Brain microvascular endothelial cell (primary cell): ENCODE measurements at regions not wholly inside any gene's neighbourhood (a gene's known extent, or its start where the extent isn't known, plus 50 kb on each side); places are given as distances from the start of the nearest gene placed in this dataset.

Source experiments
- DNase-seq: peaks from one replicate; pipeline ENCODE4 v3.0.0-alpha.2; 2020
- H3K27ac ChIP-seq: fragments of 250-450 bp; sonication (Bioruptor Pico); 2 replicates; pipeline ENCODE4 v1.5.1; 2020; ENCODE audit warnings: mild to moderate bottlenecking, moderate library complexity
- H3K27me3 ChIP-seq: fragments of 250-450 bp; sonication (Bioruptor Pico); replicated peaks from 2 replicates; pipeline ENCODE4 v1.5.1; 2020; ENCODE audit warnings: mild to moderate bottlenecking
- H3K36me3 ChIP-seq: fragments of 250-450 bp; sonication (Bioruptor Pico); replicated peaks from 2 replicates; pipeline ENCODE4 v1.5.1; 2020; ENCODE audit warnings: mild to moderate bottlenecking
- H3K4me3 ChIP-seq: 2 replicates; pipeline ENCODE4 v1.5.1; 2011; ENCODE audit warnings: low read depth, mild to moderate bottlenecking, control low read depth, low read length, moderate library complexity
- in situ Hi-C: cut with HindIII; loops from 2 replicates; pipeline ENCODE4 v1.10.0; 2017; ENCODE audit warnings: low sequenced_read_pairs, low pct_ligation_motif_present
- TF ChIP-seq, protein P1 (sequence below): IDR thresholded peaks from 2 replicates; pipeline ENCODE4 v1.5.1; 2011; ENCODE audit warnings: low read depth, mild to moderate bottlenecking, moderate library complexity, low read length, control low read depth, inconsistent platforms; ENCODE audit errors: missing control alignments

DNA sequence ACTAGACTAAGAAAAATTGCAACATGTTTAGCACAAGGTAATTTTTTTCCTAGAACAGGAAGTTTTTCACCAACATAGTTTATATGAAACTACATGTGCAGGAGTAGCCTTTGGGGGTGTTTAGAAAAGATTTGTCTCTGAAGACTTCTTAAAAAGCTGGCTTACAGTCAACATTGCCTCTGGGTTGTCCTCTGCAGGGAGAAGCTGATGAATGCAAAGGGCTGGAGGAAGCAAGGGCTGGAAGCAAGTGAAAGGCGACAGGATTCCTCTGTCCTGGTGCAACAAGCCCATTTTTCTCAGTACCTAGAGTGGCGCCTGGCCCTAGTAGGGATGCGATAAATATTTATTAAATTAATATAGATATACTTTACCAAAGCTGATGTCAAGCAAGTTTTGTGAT, 180.3 kb upstream of the LCORL start:
- no peak for DNase-seq
- in situ Hi-C loops: no loop called here
- TF ChIP-seq, protein P1, sequence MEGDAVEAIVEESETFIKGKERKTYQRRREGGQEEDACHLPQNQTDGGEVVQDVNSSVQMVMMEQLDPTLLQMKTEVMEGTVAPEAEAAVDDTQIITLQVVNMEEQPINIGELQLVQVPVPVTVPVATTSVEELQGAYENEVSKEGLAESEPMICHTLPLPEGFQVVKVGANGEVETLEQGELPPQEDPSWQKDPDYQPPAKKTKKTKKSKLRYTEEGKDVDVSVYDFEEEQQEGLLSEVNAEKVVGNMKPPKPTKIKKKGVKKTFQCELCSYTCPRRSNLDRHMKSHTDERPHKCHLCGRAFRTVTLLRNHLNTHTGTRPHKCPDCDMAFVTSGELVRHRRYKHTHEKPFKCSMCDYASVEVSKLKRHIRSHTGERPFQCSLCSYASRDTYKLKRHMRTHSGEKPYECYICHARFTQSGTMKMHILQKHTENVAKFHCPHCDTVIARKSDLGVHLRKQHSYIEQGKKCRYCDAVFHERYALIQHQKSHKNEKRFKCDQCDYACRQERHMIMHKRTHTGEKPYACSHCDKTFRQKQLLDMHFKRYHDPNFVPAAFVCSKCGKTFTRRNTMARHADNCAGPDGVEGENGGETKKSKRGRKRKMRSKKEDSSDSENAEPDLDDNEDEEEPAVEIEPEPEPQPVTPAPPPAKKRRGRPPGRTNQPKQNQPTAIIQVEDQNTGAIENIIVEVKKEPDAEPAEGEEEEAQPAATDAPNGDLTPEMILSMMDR: no peak

DNA sequence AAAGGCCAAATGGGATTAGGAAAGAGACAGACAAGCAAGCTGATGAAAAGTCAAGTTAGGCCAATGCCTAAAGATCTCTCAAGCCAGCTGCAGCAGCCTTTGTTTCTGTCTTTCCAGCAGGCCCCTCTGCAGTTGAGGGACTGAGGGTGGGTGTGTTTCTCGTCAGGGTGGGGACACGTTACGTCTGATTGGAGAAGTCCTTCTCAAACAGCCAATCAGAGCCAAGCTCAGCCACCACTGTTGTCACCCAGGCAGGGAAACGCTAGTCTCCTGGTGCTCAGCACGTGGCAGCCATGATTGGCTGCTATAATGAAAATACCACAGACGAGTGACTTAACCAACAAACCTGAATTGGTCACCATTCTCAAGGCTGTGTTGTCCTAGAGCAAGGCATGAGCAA, 177.1 kb upstream of the LCORL start:
- no peak overlapping the region for H3K27ac ChIP-seq
- in situ Hi-C loops: no loop called here
- H3K36me3 ChIP-seq: no peaks in the 10 kb centered on the region
- TF ChIP-seq, protein P1: no peak
- no peaks in the 10 kb centered on the region for H3K27me3 ChIP-seq
- DNase-seq: no peak
- no peak overlapping the region for H3K4me3 ChIP-seq

More for the DNA sequence above, 180.3 kb upstream of the LCORL start:
- H3K4me3 ChIP-seq: no peak overlapping the region
- H3K36me3 ChIP-seq: no peaks in the 10 kb centered on the region
- H3K27ac ChIP-seq: no peak overlapping the region
- no peaks in the 10 kb centered on the region for H3K27me3 ChIP-seq

DNA sequence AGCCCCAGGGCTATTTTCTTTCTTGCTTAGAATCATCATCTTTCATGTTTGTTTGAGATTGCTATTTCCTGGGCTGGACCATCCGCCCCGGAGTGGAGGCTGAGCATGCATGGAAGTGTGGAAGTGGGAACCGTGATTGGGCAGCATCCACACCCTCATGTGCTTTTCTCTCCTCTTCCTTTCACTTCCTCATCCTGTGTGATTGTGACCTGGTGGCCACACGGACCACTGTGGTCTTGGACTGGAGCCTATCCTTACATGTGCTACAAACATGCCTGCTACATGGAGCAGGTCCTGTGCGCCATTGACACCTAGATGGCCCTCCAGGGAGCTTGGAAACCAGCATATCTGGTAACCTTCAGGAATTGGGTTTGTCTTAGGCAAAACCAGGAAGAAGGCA, 175.9 kb upstream of the LCORL start:
- Histone ChIP-seq H3K27me3 (no peaks in the 10 kb centered on the region), H3K4me3 (no peak overlapping the region), H3K27ac (no peak overlapping the region), H3K36me3 (no peaks in the 10 kb centered on the region)
- in situ Hi-C loops: no loop called here
- no peak for DNase-seq
- TF ChIP-seq, protein P1: no peak

DNA sequence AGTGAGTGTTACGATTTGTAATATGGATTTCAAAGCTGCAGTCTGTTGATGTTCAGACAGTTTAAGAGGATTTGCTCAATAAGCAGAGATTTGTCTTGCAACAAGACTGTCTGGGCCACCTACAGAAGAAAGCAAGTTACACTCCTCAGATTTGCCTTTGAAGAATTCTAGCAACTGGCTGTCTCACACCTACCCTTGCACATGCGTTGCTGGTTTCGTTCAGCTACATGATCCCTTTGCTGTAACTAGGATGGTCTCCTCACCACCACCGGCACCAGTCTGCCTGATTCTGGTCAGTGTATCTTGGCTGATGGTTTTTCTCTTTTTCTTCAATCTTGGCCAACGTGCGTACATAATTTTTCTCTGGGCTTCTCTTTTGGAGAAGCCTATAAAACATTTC, 172.7 kb upstream of the LCORL start:
- no peak for DNase-seq
- Histone ChIP-seq H3K27ac (no peak overlapping the region), H3K36me3 (no peaks in the 10 kb centered on the region), H3K27me3 (no peaks in the 10 kb centered on the region), H3K4me3 (no peak overlapping the region)
- in situ Hi-C loops: no loop called here
- TF ChIP-seq, protein P1: no peak

DNA sequence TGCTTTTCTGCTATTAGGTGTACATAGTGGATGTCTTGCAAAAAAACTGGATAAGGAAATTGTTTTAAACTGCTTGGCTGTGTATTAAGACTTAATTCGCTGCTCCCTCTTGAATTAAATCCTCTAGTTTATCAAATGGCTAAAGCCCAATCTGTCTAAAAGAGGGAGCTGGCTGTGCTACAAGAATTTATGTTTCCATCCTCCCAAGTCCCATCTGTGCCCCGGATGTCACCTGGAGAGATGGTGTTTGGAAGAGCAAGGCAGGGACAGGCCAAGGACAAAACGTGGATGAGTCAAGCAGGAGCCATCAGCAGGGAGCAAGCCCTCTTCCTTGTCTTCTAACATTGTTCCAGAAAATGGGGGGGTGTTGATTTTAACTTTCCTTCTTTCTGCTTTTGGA, 171.3 kb upstream of the LCORL start:
- H3K4me3 ChIP-seq: no peak overlapping the region
- no peak overlapping the region for H3K27ac ChIP-seq
- TF ChIP-seq, protein P1: no peak
- H3K36me3 ChIP-seq: no peaks in the 10 kb centered on the region
- no peak for DNase-seq
- in situ Hi-C loops: no loop called here
- no peaks in the 10 kb centered on the region for H3K27me3 ChIP-seq

DNA sequence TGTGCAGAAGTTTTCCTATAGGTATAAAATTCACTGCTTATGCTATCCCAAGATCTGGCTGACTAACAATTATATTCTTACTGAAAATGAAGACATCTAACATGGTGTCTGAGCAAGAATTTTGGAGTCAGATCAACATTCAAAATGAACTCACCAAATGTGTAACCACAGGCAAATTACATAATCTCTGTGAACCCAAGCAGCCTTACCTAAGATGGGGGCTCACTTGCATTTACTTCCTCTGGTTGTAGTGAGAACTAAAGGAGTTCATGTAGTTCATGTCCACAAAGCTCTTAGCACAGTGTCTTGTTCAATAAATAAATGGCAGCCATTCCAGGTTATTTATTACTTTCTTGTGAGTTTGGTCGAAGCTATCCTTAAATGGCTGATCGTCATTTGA, 163.9 kb upstream of the LCORL start:
- in situ Hi-C loops: no loop called here
- H3K27me3 ChIP-seq: no peaks in the 10 kb centered on the region
- TF ChIP-seq, protein P1: no peak
- no peaks in the 10 kb centered on the region for H3K36me3 ChIP-seq
- no peak for DNase-seq
- H3K4me3 ChIP-seq: no peak overlapping the region
- H3K27ac ChIP-seq: no peak overlapping the region
